Motor neuron (in vitro differentiated cells): ENCODE measurements at regions not wholly inside any gene's neighbourhood (a gene's known extent, or its start where the extent isn't known, plus 50 kb on each side); places are given as distances from the start of the nearest gene placed in this dataset.
A peak's percentile ranks its signal among the peaks of the same experiment; 100 is the strongest.

Experiments used
- ATAC-seq, 8 experiments: fragments of 200-7000 bp; cut with Tn5 transposase; replicated peaks in 6 of 8; 2 replicates each; pipeline ENCODE4 v1.8.0; 2021; ENCODE audit warnings: mild to moderate bottlenecking in 8 of 8, moderate library complexity in 8 of 8
- H3K27ac ChIP-seq, 2 donors: fragments of 250-450 bp; sonication (Bioruptor Pico); 2 replicates each; pipeline ENCODE4 v1.9.0; 2021; ENCODE audit warnings: antibody characterized with exemption in 2 of 2, mild to moderate bottlenecking in 2 of 2, moderate library complexity in 1 of 2
- H3K4me1 ChIP-seq, 2 donors: fragments of 250-450 bp; sonication (Bioruptor Pico); replicated peaks in 1 of 2; 2 replicates each; pipeline ENCODE4 v1.6.1; 2021; ENCODE audit warnings: antibody characterized with exemption in 2 of 2, mild to moderate bottlenecking in 2 of 2, moderate library complexity in 1 of 2
- H3K4me3 ChIP-seq, 5 donors: fragments of 250-450 bp; sonication (Bioruptor Pico); 2 replicates each; pipeline ENCODE4 v1.9.0; 2021; ENCODE audit warnings: antibody characterized with exemption in 5 of 5, mild to moderate bottlenecking in 5 of 5, moderate library complexity in 4 of 5
- WGBS, 10 experiments: fragments of 450-650 bp; shearing (Covaris generic); methylation state at CpG; one replicate each; pipeline ENCODE4 v1.0.0; 2022; 5-methylcytosine and 5-hydroxymethylcytosine counted together
- in situ Hi-C, 9 experiments: fragments of 400-800 bp; cut with MboI; loops; one replicate each; pipeline ENCODE4 v1.15.0; 2021; ENCODE audit warnings: low sequenced_read_pairs in 9 of 9, low pct_unique_long_range_greater_than_20kb in 2 of 9; ENCODE audit not compliant: unreplicated experiment in 9 of 9

- no peak overlapping the region for H3K27ac ChIP-seq
- peaks cover 0 to 22% of the 10 kb centered on the region in 2 donors for H3K4me1 ChIP-seq
- in situ Hi-C loops = no loop called here
- H3K4me3 ChIP-seq = no peak overlapping the region
- ATAC-seq = peak in 3 of 8 experiments; percentile 51 to 93 (median 56)
Measured at GRCh38 chr3:89808680-89809197, 701.3 kb downstream of the EPHA3 start.

- 0 to 100% (median 70%) methylated on average over 1 of the region's 1 CpG; no CpG with 5 or more reads in 3 of the 10 experiments for WGBS, 10 experiments
- ATAC-seq = no peak
- H3K4me1 ChIP-seq = no peaks in the 10 kb centered on the region
- H3K27ac ChIP-seq = no peak overlapping the region
- in situ Hi-C loops = no loop called here
- H3K4me3 ChIP-seq = no peak overlapping the region
Measured at GRCh38 chr3:89813500-89813899, 706.1 kb downstream of the EPHA3 start.

GRCh38 chr3:89841041-89841440 is 733.6 kb downstream of the EPHA3 start:
- in situ Hi-C loops = no loop called here
- no peak for ATAC-seq
- H3K27ac ChIP-seq = no peak overlapping the region
- H3K4me3 ChIP-seq = no peak overlapping the region
- no peaks in the 10 kb centered on the region for H3K4me1 ChIP-seq

- 0 to 100% (median 92%) methylated on average over 1 of the region's 1 CpG; no CpG with 5 or more reads in 1 of the 10 experiments for WGBS, 10 experiments
- in situ Hi-C loops = no loop called here
- ATAC-seq = no peak
Measured at GRCh38 chr3:89845053-89845452, 737.6 kb downstream of the EPHA3 start.

GRCh38 chr3:89847955-89848354 is 740.5 kb downstream of the EPHA3 start:
- WGBS, 10 experiments = 0 to 100% (median 60%) methylated on average over 1 of the region's 1 CpG; no CpG with 5 or more reads in 1 of the 10 experiments
- no peak for ATAC-seq

More at GRCh38 chr3:89845053-89845452, 737.6 kb downstream of the EPHA3 start:
- H3K4me3 ChIP-seq = no peak overlapping the region
- no peak overlapping the region for H3K27ac ChIP-seq
- no peaks in the 10 kb centered on the region for H3K4me1 ChIP-seq

GRCh38 chr3:89851974-89852621 is 744.7 kb downstream of the EPHA3 start:
- WGBS, 10 experiments = 0 to 39% (median 6%) methylated on average over 2 to 8 of the region's 9 CpGs; no CpG with 5 or more reads in 1 of the 10 experiments
- no peaks in the 10 kb centered on the region for H3K4me1 ChIP-seq
- peak; percentile 70 to 100 (median 97) for ATAC-seq
- H3K27ac ChIP-seq = no peak overlapping the region
- in situ Hi-C loops = loop anchor here in 2 of 9 experiments (25.0 kb wide), 1 partner anchor 1640 kb away; no protein-coding TSS in a partner anchor
- H3K4me3 ChIP-seq = no peak overlapping the region

More at GRCh38 chr3:89847955-89848354, 740.5 kb downstream of the EPHA3 start:
- H3K4me3 ChIP-seq = no peak overlapping the region
- H3K27ac ChIP-seq = no peak overlapping the region
- in situ Hi-C loops = no loop called here
- H3K4me1 ChIP-seq = no peaks in the 10 kb centered on the region

- ATAC-seq = peak in 2 of 8 experiments; percentile 77 to 79
- WGBS, 10 experiments = 0 to 89% (median 52%) methylated on average over 2 of the region's 2 CpGs; no CpG with 5 or more reads in 2 of the 10 experiments
- peaks cover 0 to 2% of the 10 kb centered on the region in 2 donors for H3K4me1 ChIP-seq
- H3K27ac ChIP-seq = no peak overlapping the region
- H3K4me3 ChIP-seq = no peak overlapping the region
- in situ Hi-C loops = loop anchor here in 2 of 9 experiments (25.0 kb wide), 1 partner anchor 1647 kb away; no protein-coding TSS in a partner anchor
Measured at GRCh38 chr3:89859757-89860156, 752.3 kb downstream of the EPHA3 start.

- 0 to 100% (median 100%) methylated on average over 1 of the region's 1 CpG; no CpG with 5 or more reads in 1 of the 10 experiments for WGBS, 10 experiments
- Histone ChIP-seq H3K4me3 (no peak overlapping the region), H3K27ac (no peak overlapping the region), H3K4me1 (no peaks in the 10 kb centered on the region)
- ATAC-seq = no peak
- in situ Hi-C loops = loop anchor here in 2 of 9 experiments (25.0 kb wide), 1 partner anchor 1655 kb away; no protein-coding TSS in a partner anchor
Measured at GRCh38 chr3:89867286-89867685, 759.9 kb downstream of the EPHA3 start.

GRCh38 chr3:89876116-89876515 is 768.7 kb downstream of the EPHA3 start:
- Histone ChIP-seq H3K27ac (no peak overlapping the region), H3K4me3 (no peak overlapping the region), H3K4me1 (no peaks in the 10 kb centered on the region)
- 20 to 100% (median 20%) methylated on average over 2 to 3 of the region's 3 CpGs; no CpG with 5 or more reads in 7 of the 10 experiments for WGBS, 10 experiments
- in situ Hi-C loops = no loop called here
- no peak for ATAC-seq

GRCh38 chr3:89877230-89877629 is 769.8 kb downstream of the EPHA3 start:
- Histone ChIP-seq H3K4me3 (no peak overlapping the region), H3K27ac (no peak overlapping the region), H3K4me1 (no peaks in the 10 kb centered on the region)
- no peak for ATAC-seq
- in situ Hi-C loops = no loop called here
- no CpG with 5 or more reads among the region's 2 CpGs for WGBS, 10 experiments

GRCh38 chr3:89889386-89889785 is 782.0 kb downstream of the EPHA3 start:
- no peak for ATAC-seq
- no peak overlapping the region for H3K4me3 ChIP-seq
- H3K4me1 ChIP-seq = no peaks in the 10 kb centered on the region
- no peak overlapping the region for H3K27ac ChIP-seq
- in situ Hi-C loops = no loop called here

- Histone ChIP-seq H3K27ac (no peak overlapping the region), H3K4me1 (no peaks in the 10 kb centered on the region), H3K4me3 (no peak overlapping the region)
- in situ Hi-C loops = no loop called here
- peak in 3 of 8 experiments; percentile 47 to 70 (median 59) for ATAC-seq
Measured at GRCh38 chr3:89908711-89909213, 801.3 kb downstream of the EPHA3 start.

- 8 to 83% (median 57%) methylated on average over 2 to 6 of the region's 6 CpGs; no CpG with 5 or more reads in 1 of the 10 experiments for WGBS, 10 experiments
- Histone ChIP-seq H3K4me1 (no peaks in the 10 kb centered on the region), H3K27ac (no peak overlapping the region), H3K4me3 (no peak overlapping the region)
- in situ Hi-C loops = no loop called here
- peak in 2 of 8 experiments; percentile 25 to 68 for ATAC-seq
Measured at GRCh38 chr3:89912031-89912430, 804.6 kb downstream of the EPHA3 start.
